ENCODE measurements at regions not wholly inside any gene's neighbourhood (a gene's known extent, or its start where the extent isn't known, plus 50 kb on each side); places are given as distances from the start of the nearest gene placed in this dataset.

- Histone ChIP-seq H3K9me3 (ENCODE audit: control insufficient read depth in 1 of 2, insufficient read depth in 1 of 2, low read depth in 1 of 2, low read length in 2 of 2) (peaks cover 21% of the 10 kb centered on the region in 2 experiments; a peak in 2 of 4 replicates), H3K4me2 (ENCODE audit: low read length) (no peak overlapping the region), H3K4me1 (ENCODE audit: control insufficient read depth in 1 of 2, insufficient read depth in 2 of 2, low read length in 2 of 2) (no peaks in the 10 kb centered on the region), H3K9me2 (ENCODE audit: insufficient read depth) (no peaks in the 10 kb centered on the region), H3K4me3 (replicated peaks in 1 of 2; ENCODE audit: low read depth in 1 of 2, low read length in 2 of 2) (no peak overlapping the region), H3K79me2 (ENCODE audit: insufficient read depth, low read length) (no peaks in the 10 kb centered on the region), H2AFZ (ENCODE audit: low read depth, low read length, poor library complexity, severe bottlenecking) (no peak overlapping the region), H3K36me3 (ENCODE audit: control insufficient read depth in 1 of 2, insufficient read depth in 2 of 2, low read length in 2 of 2) (no peaks in the 10 kb centered on the region), H3K27me3 (ENCODE audit: insufficient read depth, low read length) (no peaks in the 10 kb centered on the region), H4K20me1 (ENCODE audit: insufficient read depth) (no peaks in the 10 kb centered on the region), H3K27ac (ENCODE audit: low read depth, low read length) (no peak overlapping the region), H3K9ac (ENCODE audit: low read length) (no peak overlapping the region)
- RAD21 ChIA-PET (ENCODE audit: low non-redundant PET in 1 of 2, low total read pairs in 2 of 2, uncharacterized antibody in 2 of 2, unreplicated experiment in 2 of 2): no interaction called here
- CTCF ChIA-PET: no interaction called here
- intact Hi-C loops (cut with micrococcal nuclease): no loop called here
- TF ChIP-seq POLR2AphosphoS5 (IDR thresholded peaks at IDR 0.05; ENCODE audit: low read depth, low read length) (no peak), SIN3A (IDR thresholded peaks at IDR 0.05; ENCODE audit: low read depth) (no peak), EGR1 (IDR thresholded peaks at IDR 0.05; ENCODE audit: low read depth) (no peak), SP1 (IDR thresholded peaks at IDR 0.05; ENCODE audit: low read depth) (no peak), ZNF274 (IDR thresholded peaks at IDR 0.05; ENCODE audit: low read depth, low read length) (no peak), SRF (IDR thresholded peaks at IDR 0.05; ENCODE audit: low read depth) (no peak), MAX (IDR thresholded peaks at IDR 0.05) (no peak), EZH2 (IDR thresholded peaks at IDR 0.05) (no peak), ZFX (IDR thresholded peaks at IDR 0.05) (no peak), YY1 (IDR thresholded peaks at IDR 0.05; ENCODE audit: extremely low read depth, insufficient replicate concordance, low read depth, low read length) (no peak), CEBPB (IDR thresholded peaks at IDR 0.05; ENCODE audit: low read depth) (no peak), JUND (IDR thresholded peaks at IDR 0.05) (no peak)
- TF ChIP-seq, protein P1, sequence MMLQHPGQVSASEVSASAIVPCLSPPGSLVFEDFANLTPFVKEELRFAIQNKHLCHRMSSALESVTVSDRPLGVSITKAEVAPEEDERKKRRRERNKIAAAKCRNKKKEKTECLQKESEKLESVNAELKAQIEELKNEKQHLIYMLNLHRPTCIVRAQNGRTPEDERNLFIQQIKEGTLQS (IDR thresholded peaks at IDR 0.05): no peak
- no TSS peak for BruUV-seq (replicated peaks)
- no peak for DNase-seq (ENCODE audit: low read depth, low spot score)
- no peak for ATAC-seq
- POLR2A ChIA-PET: no interaction called here
These were observed 68.3 kb downstream of the MAF start for GRCh38 chr16:79532273-79532672.

DNA sequence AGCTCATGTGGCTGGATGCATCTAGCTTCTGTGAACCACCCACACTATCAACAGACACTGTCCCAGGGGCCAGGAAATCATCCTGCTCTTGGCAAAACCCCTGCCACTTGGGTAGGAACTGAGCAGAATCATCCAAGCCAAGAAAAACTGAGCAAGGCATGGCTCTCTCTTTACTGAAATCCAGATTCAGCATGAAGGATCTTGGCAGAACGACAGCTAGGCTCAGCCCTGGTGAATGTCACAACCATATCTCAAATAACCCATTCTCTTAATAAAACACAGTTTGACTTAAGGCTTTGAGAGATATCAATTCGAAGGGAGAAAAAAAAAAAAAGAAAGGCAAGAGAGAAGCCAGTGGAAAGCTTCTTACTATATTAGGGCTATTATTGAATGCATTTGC lies 72.2 kb downstream of the MAF start:
- Histone ChIP-seq H3K4me3 (replicated peaks in 1 of 2; ENCODE audit: low read depth in 1 of 2, low read length in 2 of 2) (no peak overlapping the region), H3K9ac (ENCODE audit: low read length) (no peak overlapping the region), H3K79me2 (ENCODE audit: insufficient read depth, low read length) (no peaks in the 10 kb centered on the region), H3K36me3 (ENCODE audit: control insufficient read depth in 1 of 2, insufficient read depth in 2 of 2, low read length in 2 of 2) (no peaks in the 10 kb centered on the region), H3K27ac (ENCODE audit: low read depth, low read length) (no peak overlapping the region), H3K4me2 (ENCODE audit: low read length) (no peak overlapping the region), H3K9me2 (ENCODE audit: insufficient read depth) (no peaks in the 10 kb centered on the region), H3K27me3 (ENCODE audit: insufficient read depth, low read length) (no peaks in the 10 kb centered on the region), H3K9me3 (ENCODE audit: control insufficient read depth in 1 of 2, insufficient read depth in 1 of 2, low read depth in 1 of 2, low read length in 2 of 2) (peaks cover 11 to 25% of the 10 kb centered on the region in 2 experiments; a peak in 2 of 4 replicates), H2AFZ (ENCODE audit: low read depth, low read length, poor library complexity, severe bottlenecking) (no peak overlapping the region), H4K20me1 (ENCODE audit: insufficient read depth) (no peaks in the 10 kb centered on the region), H3K4me1 (ENCODE audit: control insufficient read depth in 1 of 2, insufficient read depth in 2 of 2, low read length in 2 of 2) (no peaks in the 10 kb centered on the region)
- ATAC-seq (no peak), DNase-seq (ENCODE audit: low read depth, low spot score) (no peak)
- no TSS peak for BruUV-seq (replicated peaks)
- ChIA-PET POLR2A (no interaction called here), RAD21 (ENCODE audit: low non-redundant PET in 1 of 2, low total read pairs in 2 of 2, uncharacterized antibody in 2 of 2, unreplicated experiment in 2 of 2) (no interaction called here), CTCF (no interaction called here)
- intact Hi-C loops (cut with micrococcal nuclease): no loop called here
- TF ChIP-seq FOSL1 (IDR thresholded peaks at IDR 0.05; ENCODE audit: low read depth) (no peak), CTCF (IDR thresholded peaks at IDR 0.05 in 2 of 3, conservative IDR thresholded peaks at IDR 0.05 in 1 of 3; ENCODE audit: borderline replicate concordance in 1 of 3, insufficient read depth in 1 of 3, low read depth in 2 of 3, low read length in 2 of 3) (no peak), ZNF274 (IDR thresholded peaks at IDR 0.05; ENCODE audit: low read depth, low read length) (no peak), CEBPB (IDR thresholded peaks at IDR 0.05; ENCODE audit: low read depth) (no peak), ZFX (IDR thresholded peaks at IDR 0.05) (no peak), CBX3 (IDR thresholded peaks at IDR 0.05; ENCODE audit: low read depth) (no peak), POLR2AphosphoS5 (IDR thresholded peaks at IDR 0.05; ENCODE audit: low read depth, low read length) (no peak), RAD21 (IDR thresholded peaks at IDR 0.05; ENCODE audit: low read depth) (no peak), EGR1 (IDR thresholded peaks at IDR 0.05; ENCODE audit: low read depth) (no peak), SIN3A (IDR thresholded peaks at IDR 0.05; ENCODE audit: low read depth) (no peak)
- TF ChIP-seq, protein P2, sequence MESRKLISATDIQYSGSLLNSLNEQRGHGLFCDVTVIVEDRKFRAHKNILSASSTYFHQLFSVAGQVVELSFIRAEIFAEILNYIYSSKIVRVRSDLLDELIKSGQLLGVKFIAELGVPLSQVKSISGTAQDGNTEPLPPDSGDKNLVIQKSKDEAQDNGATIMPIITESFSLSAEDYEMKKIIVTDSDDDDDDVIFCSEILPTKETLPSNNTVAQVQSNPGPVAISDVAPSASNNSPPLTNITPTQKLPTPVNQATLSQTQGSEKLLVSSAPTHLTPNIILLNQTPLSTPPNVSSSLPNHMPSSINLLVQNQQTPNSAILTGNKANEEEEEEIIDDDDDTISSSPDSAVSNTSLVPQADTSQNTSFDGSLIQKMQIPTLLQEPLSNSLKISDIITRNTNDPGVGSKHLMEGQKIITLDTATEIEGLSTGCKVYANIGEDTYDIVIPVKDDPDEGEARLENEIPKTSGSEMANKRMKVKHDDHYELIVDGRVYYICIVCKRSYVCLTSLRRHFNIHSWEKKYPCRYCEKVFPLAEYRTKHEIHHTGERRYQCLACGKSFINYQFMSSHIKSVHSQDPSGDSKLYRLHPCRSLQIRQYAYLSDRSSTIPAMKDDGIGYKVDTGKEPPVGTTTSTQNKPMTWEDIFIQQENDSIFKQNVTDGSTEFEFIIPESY (IDR thresholded peaks at IDR 0.05; ENCODE audit: extremely low read depth, insufficient replicate concordance, low read length): no peak
- TF ChIP-seq, protein P1 (IDR thresholded peaks at IDR 0.05): no peak
